K562 (cell line): ENCODE measurements at regions not wholly inside any gene's neighbourhood (a gene's known extent, or its start where the extent isn't known, plus 50 kb on each side); places are given as distances from the start of the nearest gene placed in this dataset.

Experiments used
- C11orf30 ChIP-seq: fragments of 450-650 bp; IDR thresholded peaks from 2 replicates; pipeline ENCODE4 v1.6.1; 2016; ENCODE audit warnings: low read depth, mild to moderate bottlenecking
- ESRRB ChIP-seq: fragments of 250-450 bp; sonication (Bioruptor Pico); IDR thresholded peaks from 2 replicates; pipeline ENCODE4 v1.5.0; 2020; ENCODE audit warnings: mild to moderate bottlenecking, moderate library complexity, borderline replicate concordance
- GTF2B ChIP-seq: IDR thresholded peaks from 2 replicates; pipeline ENCODE4 v1.6.1; 2011; ENCODE audit not compliant: insufficient read length; ENCODE audit errors: extremely low read depth
- IRF2 ChIP-seq: sonication (generic); formaldehyde crosslinking; IDR thresholded peaks from 2 replicates; pipeline ENCODE4 v1.8.1; 2022; ENCODE audit warnings: mild to moderate bottlenecking, missing genetic modification reagents
- MGA ChIP-seq: fragments of 450-650 bp; IDR thresholded peaks from 2 replicates; pipeline ENCODE4 v1.6.1; 2016; ENCODE audit warnings: mild to moderate bottlenecking, moderate library complexity
- NRF1 ChIP-seq, 2 experiments: fragments of 450-650 bp; IDR thresholded peaks in 1 of 2; conservative IDR thresholded peaks in 1 of 2; 2 replicates each; pipeline ENCODE4 v1.6.1; 2014; ENCODE audit warnings: mild to moderate bottlenecking in 2 of 2
- PHB ChIP-seq: fragments of 250-450 bp; sonication (Bioruptor Pico); IDR thresholded peaks from 2 replicates; pipeline ENCODE4 v1.5.0; 2021
- SRF ChIP-seq, 2 experiments: fragments of 250-450, 450-650 bp in 1 of 2; sonication (Bioruptor Pico) in 1 of 2; sonication (generic) in 1 of 2; formaldehyde crosslinking; IDR thresholded peaks; 2 replicates each; pipeline versions ENCODE4 v1.5.0 to v1.5.1; 2020 to 2022; ENCODE audit warnings: mild to moderate bottlenecking in 1 of 2, missing genetic modification reagents in 1 of 2
- TAF7 ChIP-seq: fragments of 450-650 bp; IDR thresholded peaks from 2 replicates; pipeline ENCODE4 v1.6.1; 2016; ENCODE audit warnings: missing genetic modification characterization, missing compliant biosample characterization
- ZKSCAN8 ChIP-seq: fragments of 200-800 bp; sonication (Bioruptor generic); IDR thresholded peaks from 2 replicates; pipeline ENCODE4 v1.6.1; 2016; ENCODE audit warnings: missing genetic modification characterization, missing compliant biosample characterization
- ZNF217 ChIP-seq: sonication (generic); formaldehyde crosslinking; IDR thresholded peaks from 2 replicates; pipeline ENCODE4 v1.8.0; 2022; ENCODE audit warnings: mild to moderate bottlenecking, missing genetic modification reagents
- ZNF347 ChIP-seq: fragments of 450-650 bp; formaldehyde crosslinking; IDR thresholded peaks from 2 replicates; pipeline ENCODE4 v1.4.0; 2020; ENCODE audit warnings: low read depth, mild to moderate bottlenecking, moderate library complexity
- TF ChIP-seq, protein P1 (sequence below), 3 experiments: fragments of 200-800 bp in 1 of 3; sonication (Bioruptor generic) in 1 of 3; sonication (generic) in 1 of 3; formaldehyde crosslinking in 1 of 3; IDR thresholded peaks; 2 replicates each; pipeline versions ENCODE4 v1.6.1 to v1.8.0; 2016 to 2022; ENCODE audit warnings: mild to moderate bottlenecking in 2 of 3, missing compliant biosample characterization in 2 of 3, missing genetic modification characterization in 2 of 3, missing genetic modification reagents in 1 of 3
- TF ChIP-seq, protein P2 (sequence below): sonication (generic); IDR thresholded peaks from 2 replicates; pipeline ENCODE4 v1.6.1; 2016

GRCh38 chr6:14921170-14921569 is 324.7 kb upstream of the JARID2 start (continued):
- TF ChIP-seq GTF2B (no peak), IRF2 (no peak), ZNF347 (CRISPR knock-in tag) (no peak), NRF1 (conservative IDR thresholded peaks at IDR 0.05 in 1 of 2, IDR thresholded peaks at IDR 0.05 in 1 of 2) (peak in 1 of 2 experiments; percentile 17; a peak in 2 of 4 replicates), TAF7 (no peak), MGA (no peak), C11orf30 (0 out of 2 replicates have a peak, but pooled peaks have one; percentile 4), PHB (CRISPR knock-in tag) (no peak), ESRRB (no peak), SRF (CRISPR knock-in tag; IDR thresholded peaks at IDR 0.05) (no peak), ZKSCAN8 (CRISPR knock-in tag) (no peak), ZNF217 (CRISPR knock-in tag) (no peak)
- TF ChIP-seq, protein P1, sequence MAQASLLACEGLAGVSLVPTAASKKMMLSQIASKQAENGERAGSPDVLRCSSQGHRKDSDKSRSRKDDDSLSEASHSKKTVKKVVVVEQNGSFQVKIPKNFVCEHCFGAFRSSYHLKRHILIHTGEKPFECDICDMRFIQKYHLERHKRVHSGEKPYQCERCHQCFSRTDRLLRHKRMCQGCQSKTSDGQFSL (CRISPR knock-in tag; IDR thresholded peaks at IDR 0.05) = no peak
- TF ChIP-seq, protein P1 (tag; IDR thresholded peaks at IDR 0.05) = no peak
- TF ChIP-seq, protein P2, sequence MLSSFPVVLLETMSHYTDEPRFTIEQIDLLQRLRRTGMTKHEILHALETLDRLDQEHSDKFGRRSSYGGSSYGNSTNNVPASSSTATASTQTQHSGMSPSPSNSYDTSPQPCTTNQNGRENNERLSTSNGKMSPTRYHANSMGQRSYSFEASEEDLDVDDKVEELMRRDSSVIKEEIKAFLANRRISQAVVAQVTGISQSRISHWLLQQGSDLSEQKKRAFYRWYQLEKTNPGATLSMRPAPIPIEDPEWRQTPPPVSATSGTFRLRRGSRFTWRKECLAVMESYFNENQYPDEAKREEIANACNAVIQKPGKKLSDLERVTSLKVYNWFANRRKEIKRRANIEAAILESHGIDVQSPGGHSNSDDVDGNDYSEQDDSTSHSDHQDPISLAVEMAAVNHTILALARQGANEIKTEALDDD = no peak
